ENCODE measurements at regions not wholly inside any gene's neighbourhood (a gene's known extent, or its start where the extent isn't known, plus 50 kb on each side); places are given as distances from the start of the nearest gene placed in this dataset.

GRCh38 chr7:136069840-136070529 is 92.8 kb upstream of the MTPN start:
- no peak for DNase-seq (ENCODE audit: low read depth in 2 of 2)

GRCh38 chr7:136067277-136067676 is 90.1 kb upstream of the MTPN start:
- no peak for DNase-seq (ENCODE audit: low read depth in 2 of 2)

- no peak for DNase-seq (ENCODE audit: low read depth in 2 of 2)
Measured at GRCh38 chr7:136066304-136067143, 89.4 kb upstream of the MTPN start.

DNA sequence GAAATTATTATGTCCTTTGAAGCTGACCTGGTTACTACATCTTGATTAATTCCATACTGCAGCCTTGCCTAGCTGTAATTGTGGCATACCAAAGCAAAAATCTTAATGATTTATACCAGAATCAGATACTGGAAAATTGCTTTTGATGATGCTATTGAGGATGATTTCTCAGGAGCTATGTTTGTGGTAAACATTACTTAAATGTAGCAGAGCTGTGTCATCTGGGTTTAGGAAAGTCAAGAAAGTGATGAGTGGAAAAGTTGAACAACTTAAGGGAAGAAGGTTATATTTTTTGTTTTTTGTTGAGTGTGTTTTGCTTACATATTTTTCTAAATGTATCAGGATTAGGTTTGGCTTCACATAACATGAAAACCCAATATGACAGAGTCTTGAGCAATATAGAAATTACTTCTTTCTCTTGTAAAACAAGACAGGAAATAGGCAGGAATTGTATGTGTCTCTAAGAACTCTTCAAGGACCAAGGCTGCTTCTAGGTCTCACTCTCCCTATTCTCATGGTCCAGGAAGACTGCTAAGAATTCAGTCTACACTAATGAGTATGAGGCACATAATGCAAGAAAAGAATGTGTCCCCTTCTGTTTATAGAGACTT is 87.6 kb upstream of the MTPN start:
- DNase-seq (ENCODE audit: low read depth in 2 of 2) = no peak

GRCh38 chr7:136064081-136064480 is 86.9 kb upstream of the MTPN start:
- DNase-seq (ENCODE audit: low read depth in 2 of 2) = no peak

- DNase-seq (ENCODE audit: low read depth in 2 of 2) = no peak
Measured at GRCh38 chr7:136063326-136063666, 86.1 kb upstream of the MTPN start.

- no peak for DNase-seq (ENCODE audit: low read depth in 2 of 2)
Measured at GRCh38 chr7:136062625-136063325, 85.6 kb upstream of the MTPN start.

- no peak for DNase-seq (ENCODE audit: low read depth in 2 of 2)
Measured at GRCh38 chr7:136061433-136061832, 84.3 kb upstream of the MTPN start.

GRCh38 chr7:136058546-136058945 is 81.4 kb upstream of the MTPN start:
- DNase-seq (ENCODE audit: low read depth in 2 of 2) = no peak

DNA sequence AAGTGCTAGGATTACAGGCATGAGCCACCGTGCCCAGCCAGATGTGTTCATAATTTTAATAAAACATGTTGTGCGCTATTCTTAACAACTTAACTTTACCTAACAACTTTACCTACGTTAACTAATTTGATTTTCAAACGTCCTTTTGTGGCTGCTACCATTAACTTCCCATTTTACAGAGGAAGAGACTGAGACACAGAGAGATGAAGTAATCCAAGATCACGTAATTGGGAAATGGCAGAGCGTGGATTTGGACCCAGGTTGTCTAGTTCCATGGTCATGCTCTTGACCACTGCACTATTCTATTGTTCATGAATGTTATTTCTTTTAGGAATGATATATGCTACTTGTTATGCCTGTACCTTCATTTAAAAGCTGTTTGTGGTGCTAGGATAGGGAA is 80.3 kb upstream of the MTPN start:
- DNase-seq (ENCODE audit: low read depth in 2 of 2) = no peak

- DNase-seq (ENCODE audit: low read depth in 2 of 2) = no peak
Measured at GRCh38 chr7:136056651-136057231, 79.6 kb upstream of the MTPN start.

DNA sequence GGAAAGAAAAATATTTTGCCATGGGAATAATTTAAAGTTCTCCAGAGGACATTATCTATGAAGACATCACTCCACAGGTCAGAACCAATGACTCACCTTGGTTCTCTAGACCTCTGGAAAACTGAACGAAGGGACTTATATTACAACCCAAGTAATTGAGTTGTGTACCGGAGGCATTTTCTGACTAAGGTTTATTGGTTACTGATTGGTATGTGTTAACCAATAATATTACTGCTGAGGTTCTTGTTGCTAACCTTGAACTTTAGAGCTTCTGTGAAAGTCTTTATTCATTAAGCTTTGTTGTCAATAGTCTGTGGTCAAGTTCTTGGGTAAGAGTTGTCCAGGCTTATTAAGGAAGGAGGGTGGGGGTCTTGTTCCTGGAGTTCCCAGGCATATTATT is 78.1 kb upstream of the MTPN start:
- DNase-seq (ENCODE audit: low read depth in 2 of 2) = no peak

- DNase-seq (ENCODE audit: low read depth in 2 of 2) = no peak
Measured at GRCh38 chr7:136053689-136054485, 76.7 kb upstream of the MTPN start.

DNA sequence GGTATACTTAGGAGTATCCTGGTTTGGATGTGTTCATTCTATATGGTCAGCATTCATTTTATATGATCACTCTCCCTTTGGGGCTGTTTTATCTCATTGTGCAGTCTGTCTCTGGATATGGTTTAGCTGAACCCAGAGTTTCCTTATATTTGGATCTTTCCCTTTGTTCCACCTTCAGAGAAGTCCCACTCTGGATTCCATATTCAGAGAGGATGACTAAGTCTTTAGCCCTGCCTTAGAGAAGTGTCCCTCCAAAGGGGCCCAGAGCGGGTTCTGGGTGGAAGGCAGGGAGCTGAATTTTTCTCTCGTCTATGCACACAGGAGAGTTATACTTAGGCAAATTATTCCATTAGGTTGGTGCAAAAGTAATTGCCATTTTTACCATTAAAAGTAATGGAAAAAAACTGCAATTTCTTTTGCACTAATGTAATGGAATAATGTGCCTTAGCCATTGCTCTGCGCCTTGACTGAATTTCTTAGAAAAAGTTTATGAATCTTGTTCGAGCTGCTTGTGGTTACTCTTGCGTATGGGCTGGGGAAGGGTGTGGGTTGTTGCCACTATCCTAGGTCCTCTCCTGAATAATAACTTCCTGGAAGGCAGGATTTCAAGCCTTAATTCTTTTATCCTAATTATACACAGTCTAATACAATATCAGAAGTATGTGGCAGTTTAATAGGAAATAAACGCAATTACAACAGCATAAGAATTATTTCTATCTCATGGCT is 74.2 kb upstream of the MTPN start:
- DNase-seq (ENCODE audit: low read depth in 2 of 2) = no peak

DNA sequence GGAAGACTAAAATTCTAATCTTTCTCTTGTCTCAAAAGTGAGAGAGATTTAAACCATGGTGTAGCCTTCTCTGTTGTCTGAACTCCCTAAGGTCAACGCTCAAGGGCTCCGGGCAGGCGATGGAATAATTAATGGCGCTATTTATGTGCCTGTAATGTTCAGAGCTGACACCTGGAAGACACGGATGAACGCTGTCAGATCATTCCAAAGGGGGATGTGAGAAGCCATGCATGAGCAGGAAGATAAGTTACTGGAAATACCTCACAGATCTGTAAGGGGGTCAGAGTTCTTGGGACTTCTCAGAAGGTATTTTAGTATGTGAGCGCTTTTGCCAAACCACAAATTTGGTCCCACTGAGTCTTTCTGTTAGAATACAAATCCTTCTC is 73.3 kb upstream of the MTPN start:
- no peak for DNase-seq (ENCODE audit: low read depth in 2 of 2)

DNA sequence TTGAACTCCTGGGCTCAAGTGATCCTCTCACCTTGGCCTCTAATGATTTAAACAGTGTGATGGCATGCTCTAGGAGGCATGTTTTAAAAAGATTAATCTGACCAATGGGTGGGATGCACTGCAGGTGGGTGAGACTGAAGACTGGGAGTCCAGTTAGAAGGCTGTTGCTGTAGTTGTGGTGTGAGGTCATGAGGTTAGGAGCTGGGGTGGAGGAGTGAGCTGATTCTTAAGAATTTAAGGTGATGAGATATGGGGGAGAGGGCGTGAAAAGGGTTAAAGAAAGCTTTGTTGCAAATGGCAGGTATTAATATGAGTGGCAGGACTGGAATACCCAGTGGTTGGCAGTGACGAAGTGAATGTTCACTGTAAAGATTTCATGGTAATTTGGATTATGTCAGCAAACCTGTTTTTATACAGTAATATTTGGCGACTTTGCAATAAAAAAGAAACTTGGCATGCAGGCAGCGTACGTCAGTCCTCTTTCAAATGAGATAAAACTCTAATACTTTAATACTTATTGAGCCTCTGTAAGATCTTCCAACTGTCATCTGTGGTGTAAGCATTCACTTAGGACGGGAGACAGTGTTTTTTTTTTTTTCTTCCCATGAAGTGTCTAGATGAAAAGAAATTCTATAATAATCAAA is 72.8 kb upstream of the MTPN start:
- no peak for DNase-seq (ENCODE audit: low read depth in 2 of 2)

- no peak for DNase-seq (ENCODE audit: low read depth in 2 of 2)
Measured at GRCh38 chr7:136049117-136049516, 72.0 kb upstream of the MTPN start.

- no peak for DNase-seq (ENCODE audit: low read depth in 2 of 2)
Measured at GRCh38 chr7:136046548-136046947, 69.4 kb upstream of the MTPN start.

DNA sequence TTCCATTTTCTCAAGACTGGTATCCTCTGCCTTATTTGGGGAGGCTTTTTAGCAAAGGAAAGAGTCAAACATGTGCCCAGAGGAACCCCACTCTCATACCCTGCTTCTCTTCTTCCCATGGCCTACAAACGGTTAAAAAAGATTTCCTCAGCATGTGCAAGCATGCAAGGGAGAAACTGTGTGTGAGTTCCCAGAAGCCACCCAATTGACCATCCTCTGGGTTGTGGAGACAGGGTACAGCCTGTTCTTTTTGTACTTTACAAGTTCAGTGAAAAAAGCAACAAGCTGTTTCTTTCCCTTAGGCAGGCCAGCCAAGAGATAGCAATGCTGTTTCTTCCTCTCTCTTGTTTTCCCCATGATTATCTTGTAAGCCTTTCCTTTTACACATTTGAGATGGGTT is 68.8 kb upstream of the MTPN start:
- DNase-seq (ENCODE audit: low read depth in 2 of 2) = no peak

GRCh38 chr7:136045181-136045580 is 68.0 kb upstream of the MTPN start:
- DNase-seq (ENCODE audit: low read depth in 2 of 2) = no peak

Data from stimulated activated CD4-positive, alpha-beta T cell treated with anti-CD3 and anti-CD28 coated beads, Interleukin-4, amount 100 ng/mL, for 48 hours (primary cell).